ENCODE measurements at regions not wholly inside any gene's neighbourhood (a gene's known extent, or its start where the extent isn't known, plus 50 kb on each side); places are given as distances from the start of the nearest gene placed in this dataset.

DNA sequence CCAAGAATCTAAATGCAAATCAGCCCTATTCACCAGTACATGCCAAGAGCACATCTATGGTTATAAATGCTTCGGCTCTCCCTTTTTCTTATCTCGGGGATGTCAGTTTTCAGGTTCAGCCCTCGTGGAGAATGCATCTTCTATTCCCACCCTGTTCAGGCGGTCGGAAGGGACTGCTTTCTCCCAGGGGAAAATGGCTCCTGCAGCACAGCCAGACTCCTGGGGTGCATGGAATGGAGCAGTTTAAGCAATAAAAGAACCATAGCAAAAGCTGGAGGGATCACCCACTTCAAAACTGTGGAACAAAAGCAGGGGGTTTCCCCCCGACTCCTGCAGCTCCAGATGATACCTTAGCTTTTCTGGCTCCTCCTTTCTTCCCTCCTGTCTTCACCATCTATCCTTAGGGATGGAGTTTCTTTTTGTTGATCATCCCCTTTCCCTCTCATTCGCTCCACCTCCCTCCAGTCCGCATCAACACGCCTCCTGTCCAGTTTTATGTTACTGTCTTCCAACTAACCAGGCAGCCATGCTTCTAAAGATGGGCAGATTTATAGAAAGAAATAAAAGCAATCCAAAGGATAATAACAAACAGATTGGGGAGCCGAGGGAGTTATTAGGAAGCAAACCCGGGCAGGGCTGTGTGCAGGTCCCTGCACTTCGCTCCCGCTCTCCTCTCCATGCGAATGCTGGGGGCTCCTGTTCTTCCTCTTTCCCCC, 356.2 kb upstream of the SMIM21 start:
- Histone ChIP-seq H3K9me3 (no peaks in the 10 kb centered on the region), H3K4me3 (no peak overlapping the region), H3K36me3 (no peaks in the 10 kb centered on the region), H3K4me1 (no peaks in the 10 kb centered on the region), H3K27ac (no peak overlapping the region), H3K27me3 (no peaks in the 10 kb centered on the region)
- TF ChIP-seq, protein P1, sequence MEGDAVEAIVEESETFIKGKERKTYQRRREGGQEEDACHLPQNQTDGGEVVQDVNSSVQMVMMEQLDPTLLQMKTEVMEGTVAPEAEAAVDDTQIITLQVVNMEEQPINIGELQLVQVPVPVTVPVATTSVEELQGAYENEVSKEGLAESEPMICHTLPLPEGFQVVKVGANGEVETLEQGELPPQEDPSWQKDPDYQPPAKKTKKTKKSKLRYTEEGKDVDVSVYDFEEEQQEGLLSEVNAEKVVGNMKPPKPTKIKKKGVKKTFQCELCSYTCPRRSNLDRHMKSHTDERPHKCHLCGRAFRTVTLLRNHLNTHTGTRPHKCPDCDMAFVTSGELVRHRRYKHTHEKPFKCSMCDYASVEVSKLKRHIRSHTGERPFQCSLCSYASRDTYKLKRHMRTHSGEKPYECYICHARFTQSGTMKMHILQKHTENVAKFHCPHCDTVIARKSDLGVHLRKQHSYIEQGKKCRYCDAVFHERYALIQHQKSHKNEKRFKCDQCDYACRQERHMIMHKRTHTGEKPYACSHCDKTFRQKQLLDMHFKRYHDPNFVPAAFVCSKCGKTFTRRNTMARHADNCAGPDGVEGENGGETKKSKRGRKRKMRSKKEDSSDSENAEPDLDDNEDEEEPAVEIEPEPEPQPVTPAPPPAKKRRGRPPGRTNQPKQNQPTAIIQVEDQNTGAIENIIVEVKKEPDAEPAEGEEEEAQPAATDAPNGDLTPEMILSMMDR (IDR thresholded peaks at IDR 0.05) = no peak
- intact Hi-C loops (cut with DNase I) = no loop called here
- no peak for DNase-seq (ENCODE audit: low spot score in 2 of 2)

DNA sequence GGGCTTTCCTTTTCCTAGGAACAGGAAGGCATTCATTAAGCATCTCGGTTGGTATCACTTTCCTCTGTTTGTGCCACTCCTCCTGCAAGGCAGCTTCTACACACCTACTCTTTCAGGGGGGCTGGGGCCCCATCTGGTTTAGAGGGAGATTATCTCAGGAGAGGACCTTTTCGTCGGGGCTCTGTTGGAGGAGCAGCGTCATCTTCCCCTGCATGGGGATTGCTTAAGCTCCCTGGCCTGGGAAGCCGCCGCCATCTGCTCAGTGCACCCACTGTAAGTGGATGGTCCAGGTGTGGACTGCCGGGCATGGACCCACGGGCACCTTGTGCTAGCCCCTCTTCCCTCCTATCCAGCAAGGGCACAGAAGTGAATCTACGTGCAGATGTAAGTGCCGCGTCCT, 355.3 kb upstream of the SMIM21 start:
- TF ChIP-seq, protein P1 (IDR thresholded peaks at IDR 0.05) = no peak
- Histone ChIP-seq H3K36me3 (no peaks in the 10 kb centered on the region), H3K4me3 (no peak overlapping the region), H3K9me3 (no peaks in the 10 kb centered on the region), H3K27ac (no peak overlapping the region), H3K27me3 (no peaks in the 10 kb centered on the region), H3K4me1 (no peaks in the 10 kb centered on the region)
- intact Hi-C loops (cut with DNase I) = no loop called here
- no peak for DNase-seq (ENCODE audit: low spot score in 2 of 2)

DNA sequence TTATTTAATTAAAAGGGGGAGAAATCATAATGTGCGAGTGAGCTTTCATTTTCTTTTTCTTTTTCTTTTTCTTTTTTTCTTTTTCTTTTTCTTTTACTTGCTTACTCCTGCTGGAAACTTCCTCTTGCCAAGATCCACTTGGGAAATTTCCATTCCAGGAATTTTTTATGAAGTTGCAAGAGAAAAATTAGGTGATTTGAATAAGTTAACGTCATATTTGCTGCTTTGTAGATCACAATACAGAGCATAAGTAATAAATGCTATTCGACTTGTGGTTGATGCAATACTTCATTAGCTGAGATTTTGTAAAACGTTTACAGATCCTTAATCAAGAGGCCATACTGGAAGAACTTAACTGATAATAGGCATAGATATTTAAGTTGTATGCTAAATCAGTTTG, 354.7 kb upstream of the SMIM21 start:
- H3K9me3 ChIP-seq = no peaks in the 10 kb centered on the region
- intact Hi-C loops (cut with DNase I) = no loop called here
- H3K36me3 ChIP-seq = no peaks in the 10 kb centered on the region
- no peaks in the 10 kb centered on the region for H3K27me3 ChIP-seq
- TF ChIP-seq, protein P1 (IDR thresholded peaks at IDR 0.05) = no peak
- no peak overlapping the region for H3K4me3 ChIP-seq
- DNase-seq (ENCODE audit: low spot score in 2 of 2) = no peak
- H3K4me1 ChIP-seq = no peaks in the 10 kb centered on the region
- no peak overlapping the region for H3K27ac ChIP-seq

DNA sequence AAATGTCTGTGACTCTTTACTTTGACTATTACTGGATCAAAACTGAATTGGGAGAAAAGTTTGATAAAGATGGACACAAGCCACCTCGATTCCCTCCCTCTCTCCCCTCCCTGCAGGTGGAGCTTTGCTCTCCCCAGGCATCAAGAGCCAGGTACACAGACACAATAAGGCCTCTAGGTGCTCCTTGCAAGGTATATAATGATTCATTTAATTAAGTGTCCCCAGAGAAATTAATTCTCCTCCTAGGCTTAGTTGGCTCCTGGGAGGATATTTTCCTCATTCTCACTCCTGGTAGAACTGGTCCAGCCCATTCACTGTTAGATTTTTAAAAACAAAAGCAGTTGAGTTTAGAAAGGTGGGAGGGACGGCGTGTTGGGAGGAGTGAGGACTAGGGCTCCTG, 352.4 kb upstream of the SMIM21 start:
- Histone ChIP-seq H3K36me3 (no peaks in the 10 kb centered on the region), H3K27me3 (no peaks in the 10 kb centered on the region), H3K4me3 (no peak overlapping the region), H3K27ac (no peak overlapping the region), H3K9me3 (no peaks in the 10 kb centered on the region), H3K4me1 (no peaks in the 10 kb centered on the region)
- TF ChIP-seq, protein P1 (IDR thresholded peaks at IDR 0.05) = no peak
- no peak for DNase-seq (ENCODE audit: low spot score in 2 of 2)
- intact Hi-C loops (cut with DNase I) = no loop called here

DNA sequence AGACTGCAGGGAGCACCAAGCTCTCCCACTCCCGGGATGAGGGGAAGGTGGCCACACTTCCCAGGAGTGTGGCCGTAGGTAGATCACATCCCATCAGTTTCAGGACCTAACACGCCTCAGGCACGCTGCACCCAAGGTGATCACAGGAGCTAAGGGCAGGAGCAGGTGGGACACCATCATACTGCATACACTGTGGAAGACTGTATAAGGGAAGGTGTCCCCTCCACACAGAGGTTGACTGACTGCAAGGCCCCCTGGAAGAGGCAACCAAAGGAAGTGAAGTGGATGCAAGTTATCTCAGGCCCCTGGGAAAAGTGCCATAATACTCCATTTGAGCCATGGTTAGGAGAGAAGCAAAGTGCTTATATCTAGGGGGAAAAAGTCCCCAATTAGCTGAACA, 351.9 kb upstream of the SMIM21 start:
- TF ChIP-seq, protein P1 (IDR thresholded peaks at IDR 0.05) = no peak

DNA sequence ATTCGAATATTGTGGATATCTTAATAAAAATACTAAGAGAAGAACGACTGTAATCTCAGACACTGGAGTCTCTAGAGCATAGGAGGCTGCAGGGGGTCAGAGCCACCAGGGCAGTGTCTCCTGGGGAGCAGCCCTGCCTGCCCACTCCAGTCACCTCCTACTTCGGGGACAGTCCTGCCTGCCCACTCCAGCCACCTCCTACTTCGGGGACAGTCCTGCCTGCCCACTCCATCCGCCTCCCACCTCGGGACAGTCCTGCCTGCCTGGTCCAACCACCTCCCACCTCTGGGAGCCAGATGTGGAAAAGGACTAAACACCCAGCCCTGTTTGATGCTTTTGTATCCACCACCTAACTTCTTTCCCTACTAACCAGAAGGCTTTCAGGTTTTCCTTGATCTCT, 350.1 kb upstream of the SMIM21 start:
- intact Hi-C loops (cut with DNase I) = no loop called here
- TF ChIP-seq, protein P1 (IDR thresholded peaks at IDR 0.05) = no peak

More for the DNA sequence above, 351.9 kb upstream of the SMIM21 start:
- no peaks in the 10 kb centered on the region for H3K36me3 ChIP-seq
- H3K4me3 ChIP-seq = no peak overlapping the region
- H3K27me3 ChIP-seq = no peaks in the 10 kb centered on the region
- DNase-seq (ENCODE audit: low spot score in 2 of 2) = no peak
- intact Hi-C loops (cut with DNase I) = no loop called here
- no peaks in the 10 kb centered on the region for H3K4me1 ChIP-seq
- no peak overlapping the region for H3K27ac ChIP-seq
- no peaks in the 10 kb centered on the region for H3K9me3 ChIP-seq

More for the DNA sequence above, 350.1 kb upstream of the SMIM21 start:
- no peaks in the 10 kb centered on the region for H3K4me1 ChIP-seq
- H3K36me3 ChIP-seq = no peaks in the 10 kb centered on the region
- H3K4me3 ChIP-seq = no peak overlapping the region
- no peaks in the 10 kb centered on the region for H3K27me3 ChIP-seq
- no peak for DNase-seq (ENCODE audit: low spot score in 2 of 2)
- H3K27ac ChIP-seq = no peak overlapping the region
- no peaks in the 10 kb centered on the region for H3K9me3 ChIP-seq

All from ascending aorta (tissue), 2 donors.